SK-N-MC (cell line): ENCODE measurements at regions not wholly inside any gene's neighbourhood (a gene's known extent, or its start where the extent isn't known, plus 50 kb on each side); places are given as distances from the start of the nearest gene placed in this dataset.

Experiments used
- FOXP2 ChIP-seq: optimal IDR thresholded peaks from 2 replicates; pipeline ENCODE3; 2011; ENCODE audit warnings: mild to moderate bottlenecking, moderate library complexity; ENCODE audit not compliant: insufficient read depth; ENCODE audit errors: extremely low read length, control extremely low read depth
- POLR2AphosphoS5 ChIP-seq: IDR thresholded peaks from 2 replicates; pipeline ENCODE4 v1.6.1; 2012; ENCODE audit warnings: mild to moderate bottlenecking, low read depth, low read length, borderline replicate concordance

DNA sequence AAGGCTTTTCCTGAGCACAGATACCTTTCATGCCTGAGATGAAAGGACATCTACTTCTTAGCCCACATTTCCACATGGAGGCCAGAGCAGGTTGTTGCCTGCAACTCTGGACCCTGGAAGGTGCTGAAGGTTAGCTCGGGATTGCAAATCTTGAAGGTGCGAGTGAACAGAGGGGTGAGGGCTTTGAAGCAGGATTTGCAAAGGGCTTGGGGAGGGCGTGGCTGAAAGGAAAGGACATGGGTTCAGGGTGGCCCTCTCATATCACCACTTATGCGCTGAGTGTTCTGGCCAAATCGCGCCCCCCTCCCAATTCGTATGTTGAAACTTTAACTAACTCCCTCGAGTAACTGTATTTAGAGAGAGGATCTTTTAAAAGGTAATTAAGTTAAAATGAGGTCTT is 501.6 kb downstream of the MIAT start:
- TF ChIP-seq POLR2AphosphoS5: no peak
- no peak for TF ChIP-seq FOXP2
